CD8-positive, alpha-beta memory T cell (primary cell): ENCODE measurements at regions not wholly inside any gene's neighbourhood (a gene's known extent, or its start where the extent isn't known, plus 50 kb on each side); places are given as distances from the start of the nearest gene placed in this dataset.

Experiments
- CTCF ChIA-PET: fragments of 350-600 bp; sonication (Branson Sonifier 250); formaldehyde crosslinking; loops from one replicate; lab custom pipeline; 2021; ENCODE audit warnings: antibody characterized with exemption; lab: Charles Lee
- POLR2A ChIA-PET: fragments of 350-600 bp; sonication (Branson Sonifier 250); formaldehyde crosslinking; loops from one replicate; lab custom pipeline; 2021; ENCODE audit warnings: antibody characterized with exemption; lab: Charles Lee
- DNase-seq, 5 donors: peaks; one replicate each; pipeline versions ENCODE4 v3.0.0 to v3.0.0-alpha.2; 2020 to 2022; ENCODE audit warnings: mixed read lengths in 1 of 5
- H3K27ac ChIP-seq: one replicate; pipeline ENCODE4 v1.7.0; 2013; ENCODE audit warnings: low read depth, mild to moderate bottlenecking, low read length, moderate library complexity
- H3K27me3 ChIP-seq: 2 replicates; pipeline ENCODE4 v1.7.0; 2013; ENCODE audit warnings: low read length, mild to moderate bottlenecking; ENCODE audit not compliant: insufficient read depth, poor library complexity, severe bottlenecking
- H3K36me3 ChIP-seq: 2 replicates; pipeline ENCODE4 v1.7.0; 2013; ENCODE audit warnings: mild to moderate bottlenecking, low read length, moderate library complexity; ENCODE audit not compliant: insufficient read depth
- H3K4me1 ChIP-seq: 2 replicates; pipeline ENCODE4 v1.7.0; 2013; ENCODE audit warnings: mild to moderate bottlenecking, low read length, moderate library complexity; ENCODE audit not compliant: insufficient read depth
- H3K4me3 ChIP-seq: 2 replicates; pipeline ENCODE4 v1.7.0; 2013; ENCODE audit warnings: mild to moderate bottlenecking, low read length
- H3K9me3 ChIP-seq: 2 replicates; pipeline ENCODE4 v1.7.0; 2013; ENCODE audit warnings: mild to moderate bottlenecking, low read length
- H3K27ac Mint-ChIP-seq, 8 donors: one replicate each; pipeline ENCODE4 v1.8.0; 2020 to 2021; ENCODE audit warnings: mixed read lengths in 8 of 8, mild to moderate bottlenecking in 6 of 8, inconsistent platforms in 3 of 8, moderate library complexity in 3 of 8
- H3K27me3 Mint-ChIP-seq, 2 donors: one replicate each; pipeline ENCODE4 v1.8.0; 2020 to 2021; ENCODE audit warnings: mixed read lengths in 2 of 2, mild to moderate bottlenecking in 1 of 2, moderate library complexity in 1 of 2
- H3K36me3 Mint-ChIP-seq, 3 donors: one replicate each; pipeline ENCODE4 v1.8.0; 2020 to 2021; ENCODE audit warnings: mixed read lengths in 3 of 3, inconsistent platforms in 1 of 3, mild to moderate bottlenecking in 1 of 3
- H3K4me1 Mint-ChIP-seq, 3 donors: one replicate each; pipeline ENCODE4 v1.8.0; 2020 to 2021; ENCODE audit warnings: mixed read lengths in 3 of 3, inconsistent platforms in 1 of 3, mild to moderate bottlenecking in 1 of 3
- H3K4me3 Mint-ChIP-seq, 7 donors: one replicate each; pipeline ENCODE4 v1.8.0; 2020 to 2021; ENCODE audit warnings: mixed read lengths in 7 of 7, mild to moderate bottlenecking in 6 of 7, moderate library complexity in 4 of 7, inconsistent platforms in 2 of 7
- H3K9me3 Mint-ChIP-seq, 5 donors: one replicate each; pipeline ENCODE4 v1.8.0; 2020 to 2022; ENCODE audit warnings: mixed read lengths in 5 of 5, mild to moderate bottlenecking in 3 of 5, moderate library complexity in 2 of 5, inconsistent platforms in 1 of 5

DNA sequence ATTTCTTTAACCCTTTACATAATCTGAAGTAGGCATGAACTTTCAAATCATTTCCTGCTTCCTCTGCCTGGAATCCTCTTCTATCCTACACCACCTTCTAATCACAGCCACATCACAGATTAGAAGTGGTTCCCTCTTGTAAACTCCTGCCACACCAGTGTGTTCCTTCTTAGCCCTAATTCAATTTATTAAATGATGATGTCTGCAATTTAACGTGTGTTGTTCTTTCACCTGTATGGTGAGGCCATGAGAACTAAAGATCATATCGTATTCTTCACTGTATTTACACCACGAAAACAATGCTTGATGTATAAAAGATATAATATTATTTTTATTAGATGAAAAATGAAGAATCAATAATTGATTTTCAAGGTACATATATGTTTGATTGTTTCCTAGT lies 494.3 kb downstream of the EPHA4 start:
- Mint-ChIP-seq H3K4me1 (no peaks in the 10 kb centered on the region), H3K27ac (no peak overlapping the region), H3K9me3 (no peaks in the 10 kb centered on the region), H3K4me3 (no peak overlapping the region), H3K36me3 (no peaks in the 10 kb centered on the region), H3K27me3 (peaks cover 0 to 18% of the 10 kb centered on the region in 2 donors)
- no peak overlapping the region for H3K4me3 ChIP-seq
- no peaks in the 10 kb centered on the region for H3K36me3 ChIP-seq
- H3K27me3 ChIP-seq: no peaks in the 10 kb centered on the region
- H3K27ac ChIP-seq: no peak overlapping the region
- no peaks in the 10 kb centered on the region for H3K4me1 ChIP-seq
- DNase-seq: no peak
- POLR2A ChIA-PET: no interaction called here
- H3K9me3 ChIP-seq: no peaks in the 10 kb centered on the region
- CTCF ChIA-PET: no interaction called here

DNA sequence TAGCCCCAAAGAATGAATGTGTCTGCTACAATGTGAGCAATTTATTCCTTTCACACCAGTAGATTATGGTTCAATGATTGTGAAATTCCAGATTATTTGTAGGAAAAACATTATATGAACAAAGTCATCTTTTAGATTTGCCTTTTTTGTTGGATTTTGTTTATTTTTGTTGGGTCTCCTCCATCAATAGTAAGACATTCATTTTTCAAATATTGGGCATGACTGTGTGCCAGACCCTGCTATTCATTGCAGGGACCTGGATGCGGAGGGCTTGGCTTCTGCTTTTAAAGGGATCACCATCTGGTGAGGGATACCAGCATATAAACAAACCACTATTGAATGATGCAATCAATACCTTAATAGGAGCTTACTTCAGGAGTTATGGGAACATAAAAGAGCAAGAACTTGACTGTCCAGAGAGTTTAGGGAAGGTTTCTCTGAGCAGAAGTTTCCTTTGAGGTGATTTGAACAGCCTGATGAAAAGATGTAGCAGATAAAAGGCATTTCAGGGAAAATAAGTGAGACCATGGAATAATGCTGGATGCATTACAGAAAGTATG lies 486.7 kb downstream of the EPHA4 start:
- no peak overlapping the region for H3K27ac Mint-ChIP-seq
- Histone ChIP-seq H3K27me3 (no peaks in the 10 kb centered on the region), H3K27ac (no peak overlapping the region), H3K36me3 (no peaks in the 10 kb centered on the region), H3K4me3 (no peak overlapping the region), H3K4me1 (no peaks in the 10 kb centered on the region), H3K9me3 (no peaks in the 10 kb centered on the region)
- peaks cover 0 to 13% of the 10 kb centered on the region in 2 donors for H3K27me3 Mint-ChIP-seq
- CTCF ChIA-PET: no interaction called here
- no peak for DNase-seq
- no peaks in the 10 kb centered on the region for H3K9me3 Mint-ChIP-seq
- no peaks in the 10 kb centered on the region for H3K4me1 Mint-ChIP-seq
- H3K4me3 Mint-ChIP-seq: no peak overlapping the region
- H3K36me3 Mint-ChIP-seq: no peaks in the 10 kb centered on the region
- POLR2A ChIA-PET: no interaction called here

DNA sequence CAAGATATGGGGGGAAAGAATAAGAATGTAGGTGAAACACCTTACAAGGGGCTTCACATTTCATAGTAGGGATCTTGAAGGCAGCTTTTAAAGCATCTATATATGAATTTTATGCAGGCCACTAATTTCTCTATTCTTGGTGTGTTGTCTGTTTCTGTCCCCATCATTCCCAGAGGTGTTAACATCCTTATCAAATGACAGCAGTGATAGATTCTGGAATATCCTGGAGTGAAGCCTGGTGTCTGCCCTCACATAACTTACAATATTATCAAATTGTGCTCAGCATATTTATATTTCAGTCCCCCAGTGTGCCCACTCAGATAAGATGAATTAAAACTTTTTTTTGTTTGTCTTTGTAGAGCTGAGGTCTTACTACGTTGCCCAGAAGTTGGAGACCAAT lies 486.2 kb downstream of the EPHA4 start:
- no peak for DNase-seq
- Mint-ChIP-seq H3K36me3 (no peaks in the 10 kb centered on the region), H3K27ac (no peak overlapping the region), H3K4me3 (no peak overlapping the region), H3K9me3 (no peaks in the 10 kb centered on the region), H3K4me1 (no peaks in the 10 kb centered on the region), H3K27me3 (peaks cover 0 to 10% of the 10 kb centered on the region in 2 donors)
- Histone ChIP-seq H3K27me3 (no peaks in the 10 kb centered on the region), H3K36me3 (no peaks in the 10 kb centered on the region), H3K4me3 (no peak overlapping the region), H3K4me1 (no peaks in the 10 kb centered on the region), H3K27ac (no peak overlapping the region), H3K9me3 (no peaks in the 10 kb centered on the region)
- POLR2A ChIA-PET: no interaction called here
- CTCF ChIA-PET: no interaction called here

DNA sequence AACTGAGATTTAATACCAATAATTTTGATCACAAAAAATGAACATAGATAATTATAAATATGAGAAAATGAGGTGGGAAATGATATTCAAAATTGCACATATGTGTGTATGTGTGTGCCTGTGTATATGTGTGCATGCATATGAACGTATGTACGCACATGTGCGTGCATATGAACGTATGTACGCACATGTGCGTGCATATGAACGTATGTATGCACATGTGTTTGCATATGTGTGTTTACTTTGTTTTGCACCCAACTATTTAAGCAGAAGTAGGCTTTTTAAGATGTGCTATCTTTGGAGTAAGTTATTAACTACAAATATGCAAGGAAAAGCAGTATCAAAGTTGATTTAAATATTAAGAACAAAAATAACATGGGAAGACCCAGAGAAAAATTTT lies 484.3 kb downstream of the EPHA4 start:
- Histone ChIP-seq H3K27me3 (no peaks in the 10 kb centered on the region), H3K4me3 (no peak overlapping the region), H3K27ac (no peak overlapping the region), H3K36me3 (no peaks in the 10 kb centered on the region), H3K4me1 (no peaks in the 10 kb centered on the region), H3K9me3 (no peaks in the 10 kb centered on the region)
- ChIA-PET CTCF (no interaction called here), POLR2A (no interaction called here)
- Mint-ChIP-seq H3K27me3 (peaks cover 3 to 4% of the 10 kb centered on the region in 2 donors), H3K4me1 (no peaks in the 10 kb centered on the region), H3K4me3 (no peak overlapping the region), H3K27ac (no peak overlapping the region), H3K36me3 (no peaks in the 10 kb centered on the region), H3K9me3 (peaks cover 0 to 5% (median 0%) of the 10 kb centered on the region in 5 donors)
- DNase-seq: no peak

DNA sequence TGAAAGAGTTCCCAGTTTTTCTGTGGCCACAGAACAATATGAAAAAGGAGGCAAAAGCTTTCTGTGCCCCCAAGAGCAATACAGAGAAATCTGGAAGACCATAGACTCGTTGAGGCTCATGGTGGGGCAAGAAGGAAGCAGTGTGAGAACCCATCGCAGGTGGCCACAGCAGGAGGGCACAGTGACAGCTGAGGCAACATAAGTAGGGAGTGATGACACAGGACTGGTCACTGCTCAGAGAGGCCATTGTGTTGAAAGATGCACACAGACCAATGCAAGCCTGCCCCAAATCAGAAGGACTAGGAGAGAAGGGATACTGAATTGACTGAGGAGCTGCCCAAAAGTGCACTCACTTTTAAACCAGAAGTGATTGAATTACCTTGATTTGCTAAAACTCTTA lies 483.6 kb downstream of the EPHA4 start:
- no peak overlapping the region for H3K4me3 ChIP-seq
- CTCF ChIA-PET: no interaction called here
- H3K9me3 ChIP-seq: no peaks in the 10 kb centered on the region
- Mint-ChIP-seq H3K4me3 (no peak overlapping the region), H3K4me1 (no peaks in the 10 kb centered on the region), H3K9me3 (peaks cover 0 to 5% (median 0%) of the 10 kb centered on the region in 5 donors), H3K27me3 (peaks cover 3% of the 10 kb centered on the region in 2 donors), H3K27ac (no peak overlapping the region), H3K36me3 (no peaks in the 10 kb centered on the region)
- H3K4me1 ChIP-seq: no peaks in the 10 kb centered on the region
- H3K27me3 ChIP-seq: no peaks in the 10 kb centered on the region
- no peak overlapping the region for H3K27ac ChIP-seq
- no peaks in the 10 kb centered on the region for H3K36me3 ChIP-seq
- DNase-seq: no peak
- POLR2A ChIA-PET: no interaction called here

DNA sequence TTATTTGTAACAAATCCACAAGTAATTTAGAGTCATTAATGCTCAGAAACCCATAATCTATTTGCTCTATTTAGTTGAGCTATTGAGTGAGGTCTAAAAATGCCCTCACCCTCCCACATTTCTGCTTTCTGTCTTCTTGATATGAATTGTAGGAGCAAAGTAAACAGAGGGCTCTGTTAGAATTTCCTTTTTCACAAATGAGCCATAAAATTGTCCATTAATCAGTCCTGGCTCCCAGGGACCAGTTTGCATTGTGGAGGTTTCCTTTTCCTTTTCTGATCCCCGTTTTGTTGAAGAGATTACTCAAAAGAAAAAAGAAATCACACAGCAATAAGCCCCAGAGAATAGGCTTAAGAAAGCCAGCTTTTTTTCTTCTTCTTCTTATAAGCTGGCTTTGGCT lies 476.7 kb downstream of the EPHA4 start:
- H3K27me3 Mint-ChIP-seq: peaks cover 3 to 16% of the 10 kb centered on the region in 2 donors
- no peaks in the 10 kb centered on the region for H3K4me1 Mint-ChIP-seq
- H3K9me3 Mint-ChIP-seq: peaks cover 0 to 5% (median 0%) of the 10 kb centered on the region in 5 donors
- H3K4me3 Mint-ChIP-seq: no peak overlapping the region
- Histone ChIP-seq H3K9me3 (no peaks in the 10 kb centered on the region), H3K4me3 (no peak overlapping the region), H3K27ac (no peak overlapping the region), H3K36me3 (no peaks in the 10 kb centered on the region), H3K4me1 (no peaks in the 10 kb centered on the region), H3K27me3 (no peaks in the 10 kb centered on the region)
- ChIA-PET POLR2A (no interaction called here), CTCF (no interaction called here)
- H3K36me3 Mint-ChIP-seq: no peaks in the 10 kb centered on the region
- H3K27ac Mint-ChIP-seq: no peak overlapping the region
- no peak for DNase-seq

DNA sequence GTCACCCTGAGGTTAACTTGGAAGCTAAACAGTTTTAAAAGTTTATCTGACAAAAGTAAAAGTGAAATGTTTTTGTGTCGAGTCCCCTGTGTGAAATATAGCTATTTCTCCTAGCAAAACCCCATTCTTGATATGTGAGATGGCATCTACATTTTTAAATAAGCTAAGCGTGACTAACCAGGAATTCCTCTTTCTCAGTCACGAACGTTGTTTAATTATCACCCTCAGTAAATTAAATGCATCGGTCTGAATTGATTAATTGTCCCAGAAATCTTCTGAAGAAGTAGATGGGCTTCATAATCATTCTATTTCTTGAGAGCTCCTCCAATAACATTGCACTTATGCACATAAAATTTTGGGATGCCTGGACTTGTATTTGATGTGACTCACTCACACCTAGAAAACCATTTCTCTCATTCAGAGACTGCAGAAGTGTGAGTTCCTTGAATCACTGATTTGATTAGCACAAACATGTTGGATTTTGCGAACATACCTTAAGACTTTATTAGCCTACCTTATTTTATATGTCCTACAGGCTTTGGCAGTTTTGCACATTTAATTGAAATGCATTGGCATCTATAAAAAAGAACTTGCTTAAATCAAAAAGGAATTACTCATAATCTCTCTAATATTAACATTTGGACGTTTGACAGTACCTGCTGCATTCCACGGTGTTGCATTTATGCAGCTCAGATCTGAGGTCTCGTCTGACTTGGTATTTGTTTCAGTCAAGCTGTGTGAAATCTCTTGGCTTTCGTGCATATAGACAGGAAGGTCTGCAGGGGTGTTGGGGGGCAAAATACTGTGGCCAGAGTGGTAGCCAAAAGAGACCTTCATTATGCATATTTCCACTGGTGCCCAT lies 475.2 kb downstream of the EPHA4 start:
- H3K27ac Mint-ChIP-seq: no peak overlapping the region
- no peaks in the 10 kb centered on the region for H3K9me3 Mint-ChIP-seq
- no peak overlapping the region for H3K4me3 Mint-ChIP-seq
- H3K27ac ChIP-seq: no peak overlapping the region
- H3K36me3 ChIP-seq: no peaks in the 10 kb centered on the region
- H3K27me3 Mint-ChIP-seq: peaks cover 3 to 16% of the 10 kb centered on the region in 2 donors
- no peaks in the 10 kb centered on the region for H3K36me3 Mint-ChIP-seq
- H3K4me1 ChIP-seq: no peaks in the 10 kb centered on the region
- H3K4me3 ChIP-seq: no peak overlapping the region
- no peaks in the 10 kb centered on the region for H3K27me3 ChIP-seq
- ChIA-PET CTCF (no interaction called here), POLR2A (no interaction called here)
- no peaks in the 10 kb centered on the region for H3K9me3 ChIP-seq
- no peaks in the 10 kb centered on the region for H3K4me1 Mint-ChIP-seq
- DNase-seq: no peak

DNA sequence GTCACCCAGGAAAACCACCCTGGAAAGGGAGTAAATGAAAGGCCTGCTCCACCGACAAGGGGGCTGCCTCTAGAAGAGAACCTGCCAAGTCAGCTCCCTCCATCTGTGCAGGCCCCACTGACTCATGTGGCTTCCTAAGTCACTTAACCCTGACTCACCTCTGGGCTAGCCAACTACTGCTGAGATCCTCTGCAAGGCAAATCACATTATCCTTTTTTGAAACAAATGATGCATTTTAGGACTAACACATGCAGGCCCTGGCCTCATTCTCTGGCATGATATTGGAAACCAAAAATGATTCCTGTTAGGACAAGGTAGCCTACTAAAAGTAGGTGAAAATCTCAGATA lies 474.6 kb downstream of the EPHA4 start:
- no peaks in the 10 kb centered on the region for H3K4me1 ChIP-seq
- H3K4me1 Mint-ChIP-seq: no peaks in the 10 kb centered on the region
- H3K4me3 Mint-ChIP-seq: no peak overlapping the region
- no peaks in the 10 kb centered on the region for H3K9me3 Mint-ChIP-seq
- no peak for DNase-seq
- no peak overlapping the region for H3K27ac ChIP-seq
- H3K27me3 Mint-ChIP-seq: peaks cover 0 to 13% of the 10 kb centered on the region in 2 donors
- CTCF ChIA-PET: no interaction called here
- no peaks in the 10 kb centered on the region for H3K27me3 ChIP-seq
- no peaks in the 10 kb centered on the region for H3K9me3 ChIP-seq
- H3K36me3 Mint-ChIP-seq: no peaks in the 10 kb centered on the region
- POLR2A ChIA-PET: no interaction called here
- no peaks in the 10 kb centered on the region for H3K36me3 ChIP-seq
- no peak overlapping the region for H3K4me3 ChIP-seq
- H3K27ac Mint-ChIP-seq: no peak overlapping the region
